PC-3 (cell line): ENCODE measurements at regions not wholly inside any gene's neighbourhood (a gene's known extent, or its start where the extent isn't known, plus 50 kb on each side); places are given as distances from the start of the nearest gene placed in this dataset.

Experiments used
- ATAC-seq: fragments of 200-7000 bp; cut with Tn5 transposase; 2 replicates; pipeline ENCODE4 v1.9.1; 2020; ENCODE audit warnings: mild to moderate bottlenecking, moderate library complexity
- BruUV-seq: library from RNA; stranded (reverse); fragments of 400-500 nt; replicated peaks from 2 replicates; lab custom pipeline; 2021; lab: Mats Ljungman, UMichigan
- CTCF ChIA-PET: fragments of 300-600 bp; sonication (Branson Sonifier 250); formaldehyde crosslinking; loops from one replicate; lab custom pipeline; 2022; ENCODE audit warnings: antibody characterized with exemption; lab: Charles Lee
- POLR2A ChIA-PET: fragments of 300-600 bp; sonication (Branson Sonifier 250); formaldehyde crosslinking; loops from one replicate; lab custom pipeline; 2022; ENCODE audit warnings: antibody characterized with exemption; ENCODE audit not compliant: unreplicated experiment; lab: Charles Lee
- DNase-seq: peaks from one replicate; pipeline ENCODE4 v3.0.0-alpha.2; 2015
- H2AFZ ChIP-seq: fragments of 300-600 bp; sonication (generic); 2 replicates; pipeline ENCODE4 v1.6.0; 2016; ENCODE audit warnings: antibody characterized with exemption, low read length
- H3F3A ChIP-seq: fragments of 300-600 bp; sonication (generic); one replicate; pipeline ENCODE4 v1.6.0; 2017; ENCODE audit warnings: antibody characterized with exemption, low read length, control low read depth, mild to moderate bottlenecking; ENCODE audit not compliant: unreplicated experiment
- H3K27ac ChIP-seq: fragments of 300-600 bp; sonication (generic); 2 replicates; pipeline ENCODE4 v1.5.1; 2016; ENCODE audit warnings: mild to moderate bottlenecking, low read length
- H3K27me3 ChIP-seq: fragments of 300-600 bp; sonication (generic); 2 replicates; pipeline ENCODE4 v1.6.1; 2016; ENCODE audit warnings: low read length, mixed read lengths
- H3K36me3 ChIP-seq: fragments of 300-600 bp; sonication (generic); 2 replicates; pipeline ENCODE4 v1.6.1; 2016; ENCODE audit warnings: low read depth, mixed run types, low read length, mixed read lengths
- H3K4me1 ChIP-seq: fragments of 300-600 bp; sonication (generic); 2 replicates; pipeline ENCODE4 v1.5.1; 2016; ENCODE audit warnings: low read length; ENCODE audit not compliant: insufficient read depth
- H3K4me2 ChIP-seq: fragments of 300-600 bp; sonication (generic); 2 replicates; pipeline ENCODE4 v1.6.0; 2016; ENCODE audit warnings: low read length
- H3K4me3 ChIP-seq: fragments of 300-600 bp; sonication (generic); 2 replicates; pipeline ENCODE4 v1.5.1; 2016; ENCODE audit warnings: mild to moderate bottlenecking, low read length, mixed read lengths
- H3K79me2 ChIP-seq: fragments of 300-600 bp; sonication (generic); 2 replicates; pipeline ENCODE4 v1.6.1; 2017; ENCODE audit warnings: low read length, mixed read lengths
- H3K9ac ChIP-seq: fragments of 300-600 bp; sonication (generic); 2 replicates; pipeline ENCODE4 v1.6.0; 2016; ENCODE audit warnings: mild to moderate bottlenecking, low read length
- H3K9me2 ChIP-seq: fragments of 300-600 bp; sonication (generic); replicated peaks from 2 replicates; pipeline ENCODE4 v1.6.1; 2016; ENCODE audit warnings: mixed run types, low read length, mixed read lengths
- H3K9me3 ChIP-seq: fragments of 300-600 bp; sonication (generic); 2 replicates; pipeline ENCODE4 v1.6.1; 2016; ENCODE audit warnings: low read length, mixed read lengths
- H4K20me1 ChIP-seq: fragments of 300-600 bp; sonication (generic); 2 replicates; pipeline ENCODE4 v1.6.1; 2016; ENCODE audit warnings: low read length, mixed read lengths
- CTCF ChIP-seq: fragments of 300-600 bp; sonication (generic); conservative IDR thresholded peaks from 2 replicates; pipeline ENCODE4 v1.5.1; 2017; ENCODE audit warnings: antibody characterized with exemption, low read depth, mild to moderate bottlenecking, low read length
- EZH2 ChIP-seq: fragments of 300-600 bp; sonication (generic); IDR thresholded peaks from one replicate; pipeline ENCODE4 v1.6.1; 2017; ENCODE audit warnings: antibody characterized with exemption, mild to moderate bottlenecking, low read length; ENCODE audit not compliant: unreplicated experiment
- EZH2phosphoT487 ChIP-seq: fragments of 300-600 bp; sonication (generic); IDR thresholded peaks from 2 replicates; pipeline ENCODE4 v1.6.1; 2018; ENCODE audit warnings: mild to moderate bottlenecking, antibody characterized with exemption, low read length, borderline replicate concordance
- intact Hi-C: fragments of 100-400 bp; cut with micrococcal nuclease; formaldehyde crosslinking; loops from 2 replicates; pipeline ENCODE4 v1.9.0; 2023

- ATAC-seq (peak; percentile 92), DNase-seq (peak; percentile 76)
- ChIA-PET CTCF (no interaction called here), POLR2A (no interaction called here)
- no peak for TF ChIP-seq CTCF
- no peak for TF ChIP-seq EZH2
- TF ChIP-seq EZH2phosphoT487: no peak
- no peaks in the 10 kb centered on the region for H3K9me2 ChIP-seq
- H2AFZ ChIP-seq: no peak overlapping the region
- H3K4me3 ChIP-seq: no peak overlapping the region
- H3K4me2 ChIP-seq: peak overlapping the region; percentile 42; the same call in 1 of the 2 replicates
- peak overlapping the region; percentile 64 for H3K27ac ChIP-seq
- H3K79me2 ChIP-seq: no peaks in the 10 kb centered on the region
- H3K9ac ChIP-seq: peak overlapping the region; percentile 16; the same call in 1 of the 2 replicates
- H4K20me1 ChIP-seq: no peaks in the 10 kb centered on the region
- H3K27me3 ChIP-seq: no peaks in the 10 kb centered on the region
- peaks cover 15% of the 10 kb centered on the region for H3K4me1 ChIP-seq
- H3K36me3 ChIP-seq: no peaks in the 10 kb centered on the region
- H3F3A ChIP-seq: no peaks in the 10 kb centered on the region
- intact Hi-C loops: loop anchor here (5.0 to 10.0 kb wide), 2 partner anchors 271 to 419 kb away; no protein-coding TSS in a partner anchor
- no TSS peak for BruUV-seq
- no peaks in the 10 kb centered on the region for H3K9me3 ChIP-seq
Observed at GRCh38 chr13:76293346-76293745, 592.9 kb downstream of the KCTD12 start.

- POLR2A ChIA-PET: no interaction called here
- H3F3A ChIP-seq: no peaks in the 10 kb centered on the region
- no peaks in the 10 kb centered on the region for H3K79me2 ChIP-seq
- no peak overlapping the region for H3K4me3 ChIP-seq
- H3K4me1 ChIP-seq: peaks cover 15% of the 10 kb centered on the region
- no TSS peak for BruUV-seq
- H4K20me1 ChIP-seq: no peaks in the 10 kb centered on the region
- no peaks in the 10 kb centered on the region for H3K27me3 ChIP-seq
- H2AFZ ChIP-seq: no peak overlapping the region
- no peak for TF ChIP-seq EZH2phosphoT487
- TF ChIP-seq CTCF: no peak
- TF ChIP-seq EZH2: no peak
- H3K27ac ChIP-seq: peak overlapping the region; percentile 64; the same call in 1 of the 2 replicates
- H3K9me3 ChIP-seq: no peaks in the 10 kb centered on the region
- DNase-seq (no peak), ATAC-seq (no peak)
- H3K9ac ChIP-seq: no peak overlapping the region
- peak overlapping the region; percentile 42; the same call in 1 of the 2 replicates for H3K4me2 ChIP-seq
- no peaks in the 10 kb centered on the region for H3K36me3 ChIP-seq
- CTCF ChIA-PET: no interaction called here
- intact Hi-C loops: loop anchor here (5.0 to 10.0 kb wide), 2 partner anchors 270 to 418 kb away; no protein-coding TSS in a partner anchor
- no peaks in the 10 kb centered on the region for H3K9me2 ChIP-seq
Observed at GRCh38 chr13:76292726-76293125, 593.5 kb downstream of the KCTD12 start.

GRCh38 chr13:76292031-76292430 lies 594.2 kb downstream of the KCTD12 start:
- Histone ChIP-seq H3K36me3 (no peaks in the 10 kb centered on the region), H3K9me2 (no peaks in the 10 kb centered on the region), H3K4me2 (no peak overlapping the region), H3K9me3 (no peaks in the 10 kb centered on the region), H4K20me1 (no peaks in the 10 kb centered on the region), H3K79me2 (no peaks in the 10 kb centered on the region), H3F3A (no peaks in the 10 kb centered on the region), H3K9ac (no peak overlapping the region), H3K27me3 (no peaks in the 10 kb centered on the region), H2AFZ (no peak overlapping the region), H3K27ac (no peak overlapping the region), H3K4me1 (peaks cover 15% of the 10 kb centered on the region), H3K4me3 (no peak overlapping the region)
- no peak for DNase-seq
- ATAC-seq: no peak
- intact Hi-C loops: loop anchor here (5.0 to 10.0 kb wide), 2 partner anchors 270 to 417 kb away; no protein-coding TSS in a partner anchor
- no peak for TF ChIP-seq EZH2phosphoT487
- TF ChIP-seq EZH2: no peak
- TF ChIP-seq CTCF: no peak
- BruUV-seq: no TSS peak
- CTCF ChIA-PET: no interaction called here
- POLR2A ChIA-PET: no interaction called here
